Stimulated activated CD4-positive, alpha-beta T cell treated with anti-CD3 and anti-CD28 coated beads, Interleukin-1b, Interleukin-23, amount 100 ng/mL, for 48 hours (primary cell): ENCODE measurements at regions not wholly inside any gene's neighbourhood (a gene's known extent, or its start where the extent isn't known, plus 50 kb on each side); places are given as distances from the start of the nearest gene placed in this dataset.
"Not testable (repeated sequence)": the region's sequence is repeated elsewhere in the genome, so short reads cannot be mapped to it uniquely, and the experiment has no call there.

Experiments
- DNase-seq: peaks from one replicate; pipeline ENCODE4 v3.0.0-alpha.2; 2020

GRCh38 chr10:42177793-42178689 is 460.3 kb downstream of the ZNF33B start:
- DNase-seq: not testable (repeated sequence)

- DNase-seq: no peak
Observed at GRCh38 chr10:42177077-42177792, 461.1 kb downstream of the ZNF33B start.

- no peak for DNase-seq
Observed at GRCh38 chr10:42150428-42151061, 487.8 kb downstream of the ZNF33B start.

- no peak for DNase-seq
Observed at GRCh38 chr10:42149722-42150427, 488.5 kb downstream of the ZNF33B start.

GRCh38 chr10:42149027-42149700 is 489.2 kb downstream of the ZNF33B start:
- no peak for DNase-seq

GRCh38 chr10:42146165-42146564 is 492.2 kb downstream of the ZNF33B start:
- not testable (repeated sequence) for DNase-seq

- not testable (repeated sequence) for DNase-seq
Observed at GRCh38 chr10:42138023-42138422, 500.3 kb downstream of the ZNF33B start.

- no peak for DNase-seq
Observed at GRCh38 chr10:42113158-42113450, 525.3 kb downstream of the ZNF33B start.

- no peak for DNase-seq
Observed at GRCh38 chr10:42112331-42113157, 525.8 kb downstream of the ZNF33B start.

GRCh38 chr10:42111661-42112330 is 526.6 kb downstream of the ZNF33B start:
- DNase-seq: no peak

- DNase-seq: no peak
Observed at GRCh38 chr10:42111076-42111475, 527.3 kb downstream of the ZNF33B start.
